ELR (cell line): ENCODE measurements at regions not wholly inside any gene's neighbourhood (a gene's known extent, or its start where the extent isn't known, plus 50 kb on each side); places are given as distances from the start of the nearest gene placed in this dataset.
A peak's percentile ranks its signal among the peaks of the same experiment; 100 is the strongest.
"Not testable (repeated sequence)": the region's sequence is repeated elsewhere in the genome, so short reads cannot be mapped to it uniquely, and the experiment has no call there.

Experiments used
- DNase-seq: peaks from one replicate; pipeline ENCODE4 v3.0.0-alpha.2; 2015; ENCODE audit warnings: low read depth

GRCh38 chr15:62889734-62890505, 152.6 kb upstream of the TPM1 start:
- DNase-seq, result no peak

DNA sequence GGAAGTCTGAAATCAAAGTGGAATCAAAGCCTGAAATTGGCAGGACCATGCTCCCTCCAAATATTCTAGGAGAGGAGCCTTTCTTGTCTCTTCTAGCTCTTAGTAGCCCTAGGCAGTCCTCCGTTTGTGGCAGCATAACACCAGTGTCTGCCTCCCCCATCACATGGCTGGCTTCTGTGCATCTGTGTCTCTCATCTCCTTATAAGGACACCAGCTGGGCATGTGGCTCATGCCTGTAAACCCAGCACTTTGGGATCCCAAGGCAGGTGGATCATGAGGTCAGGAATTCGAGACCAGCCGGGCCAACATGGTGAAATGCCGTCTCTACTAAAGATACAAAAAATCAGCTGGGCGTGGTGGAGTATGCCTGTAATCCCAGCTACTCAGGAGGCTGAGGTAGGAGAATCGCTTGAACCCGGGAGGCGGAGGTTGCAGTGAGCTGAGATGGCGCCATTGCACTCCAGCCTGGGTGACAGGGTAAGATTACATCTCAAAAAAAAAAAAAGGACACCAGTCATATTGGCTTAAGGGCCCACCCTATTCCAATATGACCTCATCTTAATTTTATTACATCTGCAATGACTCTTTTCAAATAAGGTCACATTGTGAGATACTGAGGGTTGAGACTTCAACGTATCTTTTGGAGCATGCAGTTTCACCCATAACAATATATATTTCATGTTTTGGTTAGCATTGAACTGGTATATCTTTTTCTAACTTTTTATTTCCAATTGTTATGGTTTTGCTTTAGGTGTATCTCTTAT, 148.0 kb upstream of the TPM1 start:
- DNase-seq, result peak; percentile 58

DNA sequence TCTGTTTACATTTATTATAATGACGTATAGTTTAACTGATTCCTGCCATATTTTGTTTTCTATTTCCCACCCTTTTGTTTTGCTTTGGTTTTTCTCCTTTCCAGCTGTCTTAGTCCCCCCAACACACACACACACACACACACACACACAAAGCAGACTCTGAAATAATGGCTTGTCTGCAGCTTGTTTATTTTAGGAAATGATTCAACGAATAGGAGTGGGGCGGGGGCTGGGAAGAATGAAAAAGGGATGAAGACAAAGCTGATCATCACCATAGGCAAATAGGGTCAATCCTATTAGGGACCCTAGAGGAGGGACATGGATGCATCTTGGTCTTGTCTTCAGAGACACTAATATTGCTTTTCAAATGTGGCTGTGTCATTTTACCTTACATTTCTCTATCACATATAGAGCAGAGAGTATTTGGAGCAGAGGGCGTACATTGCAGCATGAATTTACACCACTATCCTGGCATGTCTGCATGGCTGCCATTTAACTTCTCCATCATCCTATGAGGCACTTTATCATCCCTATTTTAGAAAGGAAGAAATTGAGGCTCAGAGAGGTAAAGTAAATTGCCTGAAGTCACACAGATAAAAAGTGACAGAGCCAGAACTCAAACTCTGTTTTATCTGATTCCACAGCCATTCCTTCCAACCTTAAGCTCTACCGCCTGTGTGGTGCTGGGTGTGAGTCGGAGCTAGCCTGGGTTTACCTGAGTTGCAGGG, 147.2 kb upstream of the TPM1 start:
- DNase-seq, result peak; percentile 85

- peak; percentile 94 for DNase-seq
Measured at GRCh38 chr15:62895905-62896316, 146.6 kb upstream of the TPM1 start.

- peak; percentile 76 for DNase-seq
Measured at GRCh38 chr15:62896380-62896866, 146.1 kb upstream of the TPM1 start.

DNA sequence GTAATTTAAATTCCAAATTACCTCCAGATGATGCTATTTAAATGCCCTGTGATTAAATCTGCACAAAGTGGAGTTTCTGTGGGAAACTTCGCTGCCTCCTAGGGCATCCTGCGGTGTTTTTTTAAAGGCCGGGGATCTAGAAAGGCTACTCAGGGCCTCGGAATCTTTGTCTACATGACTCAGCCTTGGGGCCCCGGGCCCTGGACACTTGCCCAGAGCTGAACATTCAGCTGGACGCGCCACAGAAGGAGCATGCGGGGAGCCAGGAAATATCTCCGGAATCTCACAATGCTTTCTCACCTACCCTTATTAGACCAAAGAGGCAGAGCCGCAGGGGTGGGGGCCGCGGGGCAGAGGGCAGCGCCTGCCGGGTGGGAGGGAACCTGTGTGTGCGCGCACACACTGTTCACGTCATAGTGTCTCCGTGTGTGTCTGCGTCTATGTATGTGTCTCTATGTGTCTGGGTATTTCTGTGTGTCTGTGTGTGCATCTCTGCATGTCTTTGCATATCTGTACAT, 145.5 kb upstream of the TPM1 start:
- DNase-seq, result peak; percentile 99

DNA sequence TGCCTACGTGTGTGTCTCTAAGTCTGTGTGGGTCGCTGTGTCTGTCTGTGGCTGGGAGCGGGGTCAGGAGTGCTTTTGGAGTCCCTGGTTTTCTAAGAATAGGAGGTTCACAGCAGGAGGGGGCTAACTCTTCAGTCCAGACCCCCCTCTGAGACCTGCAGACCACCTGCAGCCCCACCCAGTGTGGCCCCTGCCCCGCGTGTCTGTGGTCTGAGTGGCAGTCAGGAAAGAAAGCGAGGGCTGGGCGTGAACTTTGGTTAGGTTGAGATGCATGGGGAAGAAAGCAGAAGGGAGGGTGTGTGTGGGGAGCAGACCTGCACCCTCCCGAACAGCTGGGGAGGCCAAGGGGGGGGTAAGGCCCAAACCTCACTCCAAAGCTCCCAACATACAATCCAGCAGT, 144.9 kb upstream of the TPM1 start:
- no peak for DNase-seq

DNA sequence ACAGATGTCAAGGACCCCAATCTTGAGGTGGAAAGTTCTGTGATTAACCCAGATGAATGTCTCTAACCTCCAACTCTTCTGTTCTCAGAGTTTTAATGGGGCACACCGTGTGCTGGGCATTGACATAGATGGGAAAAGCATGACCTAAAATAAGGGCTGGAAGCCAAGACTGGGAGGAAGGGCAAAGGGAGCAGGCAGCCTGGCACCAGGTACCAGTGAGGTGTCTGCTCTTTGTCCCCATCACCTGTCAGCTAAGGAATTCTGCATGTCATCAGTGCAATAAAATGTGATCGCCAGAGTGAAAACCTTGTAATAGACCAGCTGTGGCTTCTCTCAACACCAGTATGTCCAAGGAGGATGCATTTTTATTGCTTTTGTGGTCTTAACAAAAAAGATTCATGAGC, 143.5 kb upstream of the TPM1 start:
- no peak for DNase-seq

- no peak for DNase-seq
Measured at GRCh38 chr15:62900071-62900802, 142.3 kb upstream of the TPM1 start.

GRCh38 chr15:62901087-62901486, 141.5 kb upstream of the TPM1 start:
- no peak for DNase-seq

GRCh38 chr15:62901909-62902546, 140.5 kb upstream of the TPM1 start:
- no peak for DNase-seq

- DNase-seq, result no peak
Measured at GRCh38 chr15:62902821-62903220, 139.7 kb upstream of the TPM1 start.

DNA sequence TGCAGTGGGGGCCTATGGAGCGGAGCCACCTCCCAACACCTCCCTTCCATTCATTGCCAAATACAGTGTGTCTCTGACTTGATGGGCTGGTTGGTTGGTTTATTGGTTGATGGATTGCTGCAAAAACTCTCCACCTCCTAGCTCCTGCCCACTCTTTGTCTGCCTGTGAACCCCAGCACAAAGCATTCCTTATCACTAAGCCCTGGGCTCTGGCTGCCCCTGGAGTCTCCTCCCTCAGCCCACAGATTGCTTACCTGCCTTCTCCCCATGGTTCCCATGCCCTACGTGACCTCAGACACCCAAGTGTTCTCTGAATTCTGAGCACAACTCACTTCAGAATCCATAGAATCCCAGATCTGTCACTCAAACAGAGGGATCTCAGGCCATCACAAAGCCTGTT, 139.1 kb upstream of the TPM1 start:
- DNase-seq, result no peak

DNA sequence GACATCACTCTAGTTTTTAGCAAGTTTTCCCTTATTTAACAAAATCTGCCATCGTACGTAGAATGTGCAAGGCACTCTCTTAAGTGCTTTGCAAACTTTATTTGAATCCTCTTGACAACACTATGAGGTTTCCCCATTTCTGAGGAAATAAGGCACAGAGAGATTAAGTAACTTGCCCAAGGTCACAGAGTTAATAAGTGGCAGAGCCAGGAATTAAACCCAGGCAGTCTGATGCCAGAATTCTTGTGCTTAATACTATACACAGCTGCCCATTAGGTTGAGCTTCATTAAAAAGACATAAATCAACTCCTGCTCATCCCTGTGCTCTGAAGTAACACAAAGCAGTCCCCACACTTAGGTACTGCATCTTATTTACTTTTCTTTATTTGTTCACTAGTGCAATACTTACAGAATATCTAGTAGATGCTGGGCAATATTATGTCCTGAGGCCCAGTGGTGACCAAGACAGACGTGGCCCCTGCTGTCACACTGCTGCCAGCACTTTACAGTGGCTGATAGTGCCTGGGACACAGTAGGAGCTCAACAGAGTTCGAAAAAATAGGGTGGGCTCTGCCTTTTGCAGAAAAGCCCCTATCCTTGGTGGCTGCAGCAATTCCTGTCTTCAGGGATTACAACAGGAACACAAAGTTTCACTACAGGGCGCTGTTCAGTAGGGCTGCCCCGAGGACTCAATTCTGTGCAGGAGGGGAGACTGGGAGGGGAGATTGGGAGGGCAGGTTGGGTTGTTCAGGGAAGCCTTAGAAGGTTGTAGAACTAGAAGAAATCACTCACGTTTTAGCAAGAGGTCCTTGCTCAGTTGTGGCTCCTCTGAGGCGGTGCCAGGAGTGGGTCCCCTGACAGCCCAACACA, 138.3 kb upstream of the TPM1 start:
- DNase-seq, result no peak

- DNase-seq, result no peak
Measured at GRCh38 chr15:62906627-62907026, 135.9 kb upstream of the TPM1 start.

- DNase-seq, result no peak
Measured at GRCh38 chr15:62907275-62907674, 135.3 kb upstream of the TPM1 start.

GRCh38 chr15:62908341-62908740, 134.2 kb upstream of the TPM1 start:
- DNase-seq, result not testable (repeated sequence)

DNA sequence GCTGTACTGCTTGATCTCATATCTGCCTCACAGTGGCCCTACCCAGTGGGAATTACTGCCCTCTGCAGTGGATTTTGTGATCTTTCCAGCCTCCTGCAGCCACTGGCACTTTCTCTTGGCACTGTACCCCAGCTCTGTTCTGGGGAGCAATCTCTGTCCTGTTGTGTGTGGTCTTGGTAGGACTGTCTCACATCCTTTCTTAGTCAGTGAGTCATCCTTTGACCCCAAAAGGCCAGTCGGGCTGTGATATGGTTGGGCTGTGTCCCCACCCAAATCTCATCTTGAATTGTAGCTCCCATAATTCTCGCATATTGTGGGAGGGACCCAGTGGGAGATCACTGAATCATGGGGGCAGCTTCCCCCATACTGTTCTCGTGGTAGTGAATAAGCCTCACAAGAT, 133.3 kb upstream of the TPM1 start:
- no peak for DNase-seq

DNA sequence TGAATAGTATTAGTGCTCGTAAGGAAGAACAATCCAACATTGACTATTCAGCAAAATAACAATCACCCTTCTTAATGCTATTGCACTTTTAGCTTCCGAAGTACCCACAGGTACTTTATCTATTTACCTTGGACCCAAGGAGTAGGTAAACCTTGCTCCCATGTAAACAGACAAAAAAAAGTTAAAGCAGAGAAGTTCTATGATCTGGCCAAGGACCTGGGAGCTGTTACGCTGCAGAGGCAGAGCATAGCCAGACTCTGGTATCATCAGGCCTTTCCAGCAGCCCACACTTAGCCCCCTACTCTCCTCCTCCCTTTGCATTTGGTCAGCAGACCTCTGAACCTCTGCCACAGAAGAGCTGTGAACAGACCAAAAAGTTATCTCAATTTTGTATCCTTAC, 130.3 kb upstream of the TPM1 start:
- DNase-seq, result no peak

- DNase-seq, result no peak
Measured at GRCh38 chr15:62912808-62913207, 129.7 kb upstream of the TPM1 start.
